Gastroesophageal sphincter (tissue), 4 donors: ENCODE measurements at regions not wholly inside any gene's neighbourhood (a gene's known extent, or its start where the extent isn't known, plus 50 kb on each side); places are given as distances from the start of the nearest gene placed in this dataset.

Source experiments
- ATAC-seq: fragments of 150-250 bp; one replicate; pipeline ENCODE4 v1.9.1; 2016; ENCODE audit warnings: mild to moderate bottlenecking, moderate library complexity
- H3K27ac ChIP-seq, 4 donors: fragments of 200-600 bp; sonication (generic) in 3 of 4; 1 replicate in 3 of 4; 2 replicates in 1 of 4; pipeline ENCODE4 v1.5.1; 2016 to 2019
- H3K27me3 ChIP-seq: fragments of 200-600 bp; sonication (generic); one replicate; pipeline ENCODE4 v1.5.1; 2019
- H3K36me3 ChIP-seq, 2 donors: fragments of 200-600 bp; sonication (generic); one replicate each; pipeline ENCODE4 v1.5.1; 2019; ENCODE audit warnings: control low read depth in 1 of 2
- H3K4me1 ChIP-seq, 3 donors: fragments of 200-600 bp; sonication (generic); 1 replicate in 2 of 3; 2 replicates in 1 of 3; pipeline ENCODE4 v1.5.1; 2016 to 2019; ENCODE audit warnings: control low read depth in 2 of 3
- H3K4me3 ChIP-seq, 2 donors: fragments of 200-600 bp; sonication (generic); one replicate each; pipeline ENCODE4 v1.5.1; 2019; ENCODE audit warnings: mild to moderate bottlenecking in 1 of 2, moderate library complexity in 1 of 2
- H3K9me3 ChIP-seq, 3 donors: fragments of 200-600 bp; sonication (generic); one replicate each; pipeline ENCODE4 v1.5.1; 2017 to 2019; ENCODE audit warnings: control low read depth in 2 of 3
- EP300 ChIP-seq: sonication (generic); formaldehyde crosslinking; IDR thresholded peaks from one replicate; pipeline ENCODE4 v1.6.1; 2017; ENCODE audit warnings: antibody characterized with exemption, mild to moderate bottlenecking
- POLR2A ChIP-seq, 2 donors: fragments of 450-650 bp; IDR thresholded peaks; one replicate each; pipeline ENCODE4 v1.6.1; 2017; ENCODE audit warnings: antibody characterized with exemption in 2 of 2, mild to moderate bottlenecking in 2 of 2, moderate library complexity in 1 of 2
- POLR2AphosphoS5 ChIP-seq: sonication (generic); formaldehyde crosslinking; IDR thresholded peaks from one replicate; pipeline ENCODE4 v1.6.1; 2017; ENCODE audit warnings: antibody characterized with exemption
- WGBS, 2 donors: methylation state at CpG; one replicate each; pipeline ENCODE4 v1.1.5; 2018; ENCODE audit warnings: low coverage in 1 of 2; 5-methylcytosine and 5-hydroxymethylcytosine counted together
- TF ChIP-seq, protein P1 (sequence below), 4 experiments: fragments of 200-600 bp in 2 of 4; fragments of 450-650 bp in 2 of 4; sonication (generic) in 1 of 4; IDR thresholded peaks; one replicate each; pipeline ENCODE4 v1.5.1; 2017 to 2019; ENCODE audit warnings: antibody characterized with exemption in 4 of 4, mild to moderate bottlenecking in 2 of 4, moderate library complexity in 2 of 4

DNA sequence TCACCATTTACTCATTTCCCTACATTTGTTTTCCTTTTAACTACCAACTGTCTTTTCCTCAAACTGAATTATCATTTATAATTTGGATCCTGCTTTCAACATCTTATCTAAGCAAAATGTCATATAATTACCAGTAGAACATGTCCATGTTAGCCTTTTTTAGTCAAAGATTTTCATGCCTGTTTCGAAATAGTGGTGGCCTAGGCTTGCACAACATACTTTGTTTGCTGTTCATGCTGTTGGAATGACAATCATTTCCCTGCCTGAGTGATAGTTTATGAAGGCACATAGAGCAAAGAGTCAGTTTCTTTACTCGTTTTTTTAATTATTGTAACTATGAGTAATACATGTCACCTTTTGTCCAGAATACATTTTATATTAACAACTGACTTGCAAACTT lies 144.3 kb upstream of the ANO3 start:
- ATAC-seq, result no peak
- Histone ChIP-seq H3K9me3 (no peaks in the 10 kb centered on the region), H3K4me3 (no peak overlapping the region), H3K27me3 (no peaks in the 10 kb centered on the region), H3K4me1 (no peaks in the 10 kb centered on the region), H3K27ac (no peak overlapping the region), H3K36me3 (no peaks in the 10 kb centered on the region)
- 41 to 42% methylated on average over 2 of the region's 2 CpGs for WGBS, 2 donors
- TF ChIP-seq POLR2AphosphoS5, result no peak
- no peak for TF ChIP-seq POLR2A (IDR thresholded peaks at IDR 0.05)
- no peak for TF ChIP-seq EP300
- TF ChIP-seq, protein P1, sequence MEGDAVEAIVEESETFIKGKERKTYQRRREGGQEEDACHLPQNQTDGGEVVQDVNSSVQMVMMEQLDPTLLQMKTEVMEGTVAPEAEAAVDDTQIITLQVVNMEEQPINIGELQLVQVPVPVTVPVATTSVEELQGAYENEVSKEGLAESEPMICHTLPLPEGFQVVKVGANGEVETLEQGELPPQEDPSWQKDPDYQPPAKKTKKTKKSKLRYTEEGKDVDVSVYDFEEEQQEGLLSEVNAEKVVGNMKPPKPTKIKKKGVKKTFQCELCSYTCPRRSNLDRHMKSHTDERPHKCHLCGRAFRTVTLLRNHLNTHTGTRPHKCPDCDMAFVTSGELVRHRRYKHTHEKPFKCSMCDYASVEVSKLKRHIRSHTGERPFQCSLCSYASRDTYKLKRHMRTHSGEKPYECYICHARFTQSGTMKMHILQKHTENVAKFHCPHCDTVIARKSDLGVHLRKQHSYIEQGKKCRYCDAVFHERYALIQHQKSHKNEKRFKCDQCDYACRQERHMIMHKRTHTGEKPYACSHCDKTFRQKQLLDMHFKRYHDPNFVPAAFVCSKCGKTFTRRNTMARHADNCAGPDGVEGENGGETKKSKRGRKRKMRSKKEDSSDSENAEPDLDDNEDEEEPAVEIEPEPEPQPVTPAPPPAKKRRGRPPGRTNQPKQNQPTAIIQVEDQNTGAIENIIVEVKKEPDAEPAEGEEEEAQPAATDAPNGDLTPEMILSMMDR (IDR thresholded peaks at IDR 0.05), result no peak

GRCh38 chr11:26188554-26188953 lies 143.4 kb upstream of the ANO3 start:
- TF ChIP-seq EP300 (no peak), POLR2A (IDR thresholded peaks at IDR 0.05) (no peak), POLR2AphosphoS5 (no peak)
- TF ChIP-seq, protein P1 (IDR thresholded peaks at IDR 0.05), result no peak
- ATAC-seq, result no peak

DNA sequence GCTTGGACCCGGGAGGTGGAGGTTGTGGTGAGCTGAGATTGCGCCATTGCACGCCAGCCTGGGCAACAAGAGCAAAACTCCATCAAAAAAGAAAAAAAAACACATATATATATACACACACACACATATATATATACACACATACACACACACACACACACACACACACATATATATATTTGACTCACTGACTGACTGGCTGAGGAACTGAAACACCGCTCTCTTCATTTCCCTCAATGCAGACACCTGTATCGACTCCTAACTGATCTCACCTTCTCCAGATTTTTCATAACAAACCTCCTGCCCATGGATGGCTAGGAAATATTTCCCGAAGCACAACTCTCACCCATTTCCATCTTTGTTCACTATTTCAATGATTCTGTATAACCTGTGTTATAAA lies 140.7 kb upstream of the ANO3 start:
- ATAC-seq, result no peak

More at GRCh38 chr11:26188554-26188953, 143.4 kb upstream of the ANO3 start:
- Histone ChIP-seq H3K36me3 (no peaks in the 10 kb centered on the region), H3K27ac (no peak overlapping the region), H3K9me3 (no peaks in the 10 kb centered on the region), H3K4me3 (no peak overlapping the region), H3K4me1 (no peaks in the 10 kb centered on the region), H3K27me3 (no peaks in the 10 kb centered on the region)

DNA sequence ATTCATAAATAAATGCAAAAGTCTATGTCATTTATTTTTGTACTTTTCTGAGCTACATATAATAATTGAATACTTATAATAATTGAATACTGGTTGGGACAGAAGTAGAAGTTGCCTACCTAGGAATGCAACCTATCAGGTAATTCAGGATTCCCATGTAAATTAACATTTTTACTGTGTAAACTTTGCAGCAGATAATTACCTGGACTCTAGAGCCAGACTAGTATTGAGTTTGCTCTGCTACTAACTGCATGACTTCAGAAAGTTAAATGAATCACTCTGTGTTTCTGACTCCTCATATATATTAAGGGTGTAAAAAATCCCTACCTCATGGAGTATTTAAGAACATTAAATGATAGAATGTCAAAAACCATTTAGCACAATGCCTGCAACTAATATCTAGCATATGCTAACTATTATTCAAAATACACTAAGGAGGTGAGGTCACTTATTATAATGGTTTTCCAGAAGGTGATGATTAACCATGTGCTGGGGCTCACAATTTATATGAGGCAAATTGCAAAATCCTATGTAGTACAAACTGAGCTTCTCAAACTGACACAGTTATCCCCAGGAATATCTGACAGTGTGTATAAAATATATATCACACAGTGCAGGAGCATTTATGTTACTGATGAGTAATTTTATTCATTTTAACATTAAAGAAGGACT lies 138.1 kb upstream of the ANO3 start:
- H3K4me1 ChIP-seq, result no peaks in the 10 kb centered on the region
- H3K36me3 ChIP-seq, result no peaks in the 10 kb centered on the region
- H3K4me3 ChIP-seq, result no peak overlapping the region
- no peaks in the 10 kb centered on the region for H3K27me3 ChIP-seq
- no peak overlapping the region for H3K27ac ChIP-seq
- no peaks in the 10 kb centered on the region for H3K9me3 ChIP-seq
- ATAC-seq, result no peak
- TF ChIP-seq POLR2AphosphoS5, result no peak
- no peak for TF ChIP-seq POLR2A (IDR thresholded peaks at IDR 0.05)
- TF ChIP-seq, protein P1 (IDR thresholded peaks at IDR 0.05), result no peak
- TF ChIP-seq EP300, result no peak

More for the DNA sequence above, 140.7 kb upstream of the ANO3 start:
- no peaks in the 10 kb centered on the region for H3K27me3 ChIP-seq
- no peak overlapping the region for H3K4me3 ChIP-seq
- 93 to 95% methylated on average over 3 to 4 of the region's 6 CpGs for WGBS, 2 donors
- H3K27ac ChIP-seq, result no peak overlapping the region
- H3K4me1 ChIP-seq, result no peaks in the 10 kb centered on the region
- TF ChIP-seq, protein P1 (IDR thresholded peaks at IDR 0.05), result no peak
- TF ChIP-seq EP300 (no peak), POLR2A (IDR thresholded peaks at IDR 0.05) (no peak), POLR2AphosphoS5 (no peak)
- H3K9me3 ChIP-seq, result no peaks in the 10 kb centered on the region
- H3K36me3 ChIP-seq, result no peaks in the 10 kb centered on the region

- Histone ChIP-seq H3K4me3 (no peak overlapping the region), H3K4me1 (no peaks in the 10 kb centered on the region), H3K36me3 (no peaks in the 10 kb centered on the region), H3K27ac (no peak overlapping the region), H3K27me3 (no peaks in the 10 kb centered on the region), H3K9me3 (no peaks in the 10 kb centered on the region)
- 83 to 88% methylated on average over 1 of the region's 1 CpG for WGBS, 2 donors
- TF ChIP-seq POLR2A (IDR thresholded peaks at IDR 0.05) (no peak), EP300 (no peak), POLR2AphosphoS5 (no peak)
- TF ChIP-seq, protein P1 (IDR thresholded peaks at IDR 0.05), result no peak
- ATAC-seq, result no peak
Observed at GRCh38 chr11:26194881-26195280, 137.0 kb upstream of the ANO3 start.
